Hematopoietic multipotent progenitor cell treated with erythropoietin and hydrocortisone succinate and interleukin-3 and kit ligand, for 17 days (in vitro differentiated cells): ENCODE measurements at regions not wholly inside any gene's neighbourhood (a gene's known extent, or its start where the extent isn't known, plus 50 kb on each side); places are given as distances from the start of the nearest gene placed in this dataset.

Source experiments
- DNase-seq: peaks from one replicate; pipeline ENCODE4 v3.0.0-alpha.2; 2015; ENCODE audit warnings: low spot score

GRCh38 chr3:94259291-94259690, 196.4 kb downstream of the NSUN3 start:
- no peak for DNase-seq

- DNase-seq = no peak
Measured at GRCh38 chr3:94269763-94270162, 206.9 kb downstream of the NSUN3 start.

- no peak for DNase-seq
Measured at GRCh38 chr3:94272016-94272415, 209.2 kb downstream of the NSUN3 start.

- no peak for DNase-seq
Measured at GRCh38 chr3:94280958-94281357, 218.1 kb downstream of the NSUN3 start.

GRCh38 chr3:94285872-94286271, 223.0 kb downstream of the NSUN3 start:
- DNase-seq = no peak

- no peak for DNase-seq
Measured at GRCh38 chr3:94291686-94292085, 228.8 kb downstream of the NSUN3 start.

GRCh38 chr3:94292151-94292550, 229.3 kb downstream of the NSUN3 start:
- no peak for DNase-seq

- DNase-seq = no peak
Measured at GRCh38 chr3:94293793-94294195, 230.9 kb downstream of the NSUN3 start.

GRCh38 chr3:94294806-94295205, 231.9 kb downstream of the NSUN3 start:
- DNase-seq = no peak

- no peak for DNase-seq
Measured at GRCh38 chr3:94299716-94300115, 236.9 kb downstream of the NSUN3 start.

- DNase-seq = no peak
Measured at GRCh38 chr3:94301366-94301765, 238.5 kb downstream of the NSUN3 start.

GRCh38 chr3:94303266-94303665, 240.4 kb downstream of the NSUN3 start:
- DNase-seq = no peak

GRCh38 chr3:94303897-94304296, 241.0 kb downstream of the NSUN3 start:
- DNase-seq = no peak

- DNase-seq = no peak
Measured at GRCh38 chr3:94304954-94305353, 242.1 kb downstream of the NSUN3 start.

- DNase-seq = no peak
Measured at GRCh38 chr3:94305835-94306611, 243.2 kb downstream of the NSUN3 start.

- DNase-seq = no peak
Measured at GRCh38 chr3:94307588-94307987, 244.7 kb downstream of the NSUN3 start.

- DNase-seq = no peak
Measured at GRCh38 chr3:94308767-94309166, 245.9 kb downstream of the NSUN3 start.

- no peak for DNase-seq
Measured at GRCh38 chr3:94310341-94311135, 247.7 kb downstream of the NSUN3 start.

- DNase-seq = no peak
Measured at GRCh38 chr3:94311651-94312050, 248.8 kb downstream of the NSUN3 start.

- no peak for DNase-seq
Measured at GRCh38 chr3:94314218-94314883, 251.5 kb downstream of the NSUN3 start.

- no peak for DNase-seq
Measured at GRCh38 chr3:94317017-94317416, 254.2 kb downstream of the NSUN3 start.

GRCh38 chr3:94323596-94323995, 260.7 kb downstream of the NSUN3 start:
- no peak for DNase-seq

GRCh38 chr3:94331831-94332230, 269.0 kb downstream of the NSUN3 start:
- DNase-seq = no peak
